Right cardiac atrium (tissue), 5 donors: ENCODE measurements at regions not wholly inside any gene's neighbourhood (a gene's known extent, or its start where the extent isn't known, plus 50 kb on each side); places are given as distances from the start of the nearest gene placed in this dataset.
"Not testable (repeated sequence)": the region's sequence is repeated elsewhere in the genome, so short reads cannot be mapped to it uniquely, and the experiment has no call there.

ENCODE experiments used
- ATAC-seq, 2 donors: fragments of 200-7000 bp; cut with Tn5 transposase; one replicate each; pipeline versions ENCODE4 v1.8.0 to v1.9.1; 2020; ENCODE audit warnings: moderate library complexity in 2 of 2, mild to moderate bottlenecking in 1 of 2
- DNase-seq, 3 donors: peaks; one replicate each; pipeline ENCODE4 v3.0.0-alpha.2; 2020
- H3K27ac ChIP-seq: one replicate; pipeline ENCODE4 v1.5.1; 2013; ENCODE audit warnings: mild to moderate bottlenecking, low read length, control low read depth, moderate library complexity
- H3K27me3 ChIP-seq: one replicate; pipeline ENCODE4 v1.6.1; 2013; ENCODE audit not compliant: control insufficient read depth, insufficient read depth
- H3K4me1 ChIP-seq: one replicate; pipeline ENCODE4 v1.6.1; 2013; ENCODE audit warnings: low read length; ENCODE audit not compliant: control insufficient read depth, insufficient read depth
- H3K4me3 ChIP-seq: one replicate; pipeline ENCODE4 v1.5.1; 2013; ENCODE audit warnings: low read length, control low read depth
- H3K9me3 ChIP-seq: one replicate; pipeline ENCODE4 v1.6.1; 2013; ENCODE audit warnings: low read length; ENCODE audit not compliant: control insufficient read depth
- WGBS: extraction: QIAGEN DNeasy Blood & Tissue Kit; methylation state at CpG from one replicate; pipeline ENCODE4 v1.1.7; 2013; 5-methylcytosine and 5-hydroxymethylcytosine counted together
- intact Hi-C, 4 donors: fragments of 100-400 bp; cut with DNase I; formaldehyde crosslinking; loops; one replicate each; pipeline versions ENCODE4 v1.11.0 to v1.14.0; 2022 to 2023
- microRNA-seq, 2 donors: library from miRNA; unstranded; fragments of <30 nt; microRNA quantifications; one replicate each; pipeline ENCODE4 v1.2.0, GENCODE V29; 2020 to 2021
- donor health status: healthy with polysubstance abuse.
- donor health status: DM: no; HTN: yes; CAD: no.
- donor health status: DM: no; HTN: no; CAD: no.
- donor health status: DM: no; HTN: yes; CAD: no; lungs with severe emphysema.
- donor health status: DM: yes; HTN: yes; CAD: no.

DNA sequence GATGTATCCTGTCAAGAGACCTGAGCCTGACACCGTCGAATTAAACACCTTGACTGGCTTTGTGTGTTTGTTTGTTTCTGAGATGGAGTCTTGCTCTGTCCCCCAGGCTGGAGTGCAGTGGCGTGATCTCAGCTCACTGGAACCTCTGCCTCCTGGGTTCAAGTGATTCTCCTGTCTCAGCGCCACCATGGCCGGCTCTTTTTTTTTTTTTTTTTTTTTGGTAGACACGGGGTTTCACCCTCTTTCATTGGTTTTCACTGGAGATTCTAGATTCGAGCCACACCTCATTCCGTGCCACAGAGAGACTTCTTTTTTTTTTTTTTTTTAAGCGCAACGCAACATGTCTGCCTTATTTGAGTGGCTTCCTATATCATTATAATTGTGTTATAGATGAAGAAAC, 2054.7 kb upstream of the TPTE start:
- H3K27me3 ChIP-seq, intact Hi-C loops, H3K9me3 ChIP-seq, H3K27ac ChIP-seq, H3K4me1 ChIP-seq, DNase-seq, H3K4me3 ChIP-seq: not testable (repeated sequence)
- ATAC-seq = peak; percentile 69 to 75
- WGBS = 72% methylated on average over 6 of the region's 10 CpGs

Small RNA genes in the stretch of these regions (microRNA-seq; reads per million reads assigned to microRNA genes)
- gene MIR6724-3 (0 reads per million in 2 donors), gene MIR6724-4 (0 reads per million in 2 donors)
